ENCODE measurements at regions not wholly inside any gene's neighbourhood (a gene's known extent, or its start where the extent isn't known, plus 50 kb on each side); places are given as distances from the start of the nearest gene placed in this dataset.
"Not testable (repeated sequence)": the region's sequence is repeated elsewhere in the genome, so short reads cannot be mapped to it uniquely, and the experiment has no call there.

- DNase-seq (ENCODE audit: low read depth): no peak
Observed at GRCh38 chr3:13137941-13138832, 65.0 kb upstream of the IQSEC1 start.

GRCh38 chr3:13136848-13137247 is 63.6 kb upstream of the IQSEC1 start:
- DNase-seq (ENCODE audit: low read depth): not testable (repeated sequence)

- no peak for DNase-seq (ENCODE audit: low read depth)
Observed at GRCh38 chr3:13136426-13136825, 63.2 kb upstream of the IQSEC1 start.

GRCh38 chr3:13135811-13136321 is 62.6 kb upstream of the IQSEC1 start:
- DNase-seq (ENCODE audit: low read depth): no peak

GRCh38 chr3:13135251-13135810 is 62.1 kb upstream of the IQSEC1 start:
- no peak for DNase-seq (ENCODE audit: low read depth)

- DNase-seq (ENCODE audit: low read depth): no peak
Observed at GRCh38 chr3:13134879-13135206, 61.6 kb upstream of the IQSEC1 start.

- no peak for DNase-seq (ENCODE audit: low read depth)
Observed at GRCh38 chr3:13134166-13134878, 61.1 kb upstream of the IQSEC1 start.

- DNase-seq (ENCODE audit: low read depth): no peak
Observed at GRCh38 chr3:13133471-13133981, 60.3 kb upstream of the IQSEC1 start.

- no peak for DNase-seq (ENCODE audit: low read depth)
Observed at GRCh38 chr3:13132731-13133410, 59.6 kb upstream of the IQSEC1 start.

GRCh38 chr3:13132281-13132680 is 59.1 kb upstream of the IQSEC1 start:
- DNase-seq (ENCODE audit: low read depth): no peak

GRCh38 chr3:13130464-13131193 is 57.4 kb upstream of the IQSEC1 start:
- no peak for DNase-seq (ENCODE audit: low read depth)

GRCh38 chr3:13125092-13126015 is 52.1 kb upstream of the IQSEC1 start:
- no peak for DNase-seq (ENCODE audit: low read depth)

- DNase-seq (ENCODE audit: low read depth): no peak
Observed at GRCh38 chr3:13124631-13125030, 51.4 kb upstream of the IQSEC1 start.

- DNase-seq (ENCODE audit: low read depth): no peak
Observed at GRCh38 chr3:13123765-13124164, 50.5 kb upstream of the IQSEC1 start.

- no peak for DNase-seq (ENCODE audit: low read depth)
Observed at GRCh38 chr3:13123013-13123654, 49.9 kb upstream of the IQSEC1 start.
